ENCODE measurements at regions not wholly inside any gene's neighbourhood (a gene's known extent, or its start where the extent isn't known, plus 50 kb on each side); places are given as distances from the start of the nearest gene placed in this dataset.

GRCh38 chr2:147649286-147649685 lies 195.5 kb upstream of the ACVR2A start:
- TF ChIP-seq EZH2 (IDR thresholded peaks at IDR 0.05; ENCODE audit: borderline replicate concordance, low read depth, low read length, poor library complexity, severe bottlenecking) (no peak), CTCF (conservative IDR thresholded peaks at IDR 0.05; ENCODE audit: low read depth, low read length) (no peak)
